A673 (cell line): ENCODE measurements at regions not wholly inside any gene's neighbourhood (a gene's known extent, or its start where the extent isn't known, plus 50 kb on each side); places are given as distances from the start of the nearest gene placed in this dataset.

Experiments used
- EZH2 ChIP-seq: fragments of 200-600 bp; sonication (generic); IDR thresholded peaks from 2 replicates; pipeline ENCODE4 v1.6.1; 2017; ENCODE audit warnings: borderline replicate concordance, low read depth, mild to moderate bottlenecking, mixed read lengths, antibody characterized with exemption, low read length; ENCODE audit not compliant: poor library complexity, severe bottlenecking
- TF ChIP-seq, protein P1 (sequence below): fragments of 300-800, 200-600 bp; sonication (generic); conservative IDR thresholded peaks from 2 replicates; pipeline ENCODE4 v1.5.1; 2017; ENCODE audit warnings: low read depth, mild to moderate bottlenecking, antibody characterized with exemption, low read length, moderate library complexity, mixed read lengths

DNA sequence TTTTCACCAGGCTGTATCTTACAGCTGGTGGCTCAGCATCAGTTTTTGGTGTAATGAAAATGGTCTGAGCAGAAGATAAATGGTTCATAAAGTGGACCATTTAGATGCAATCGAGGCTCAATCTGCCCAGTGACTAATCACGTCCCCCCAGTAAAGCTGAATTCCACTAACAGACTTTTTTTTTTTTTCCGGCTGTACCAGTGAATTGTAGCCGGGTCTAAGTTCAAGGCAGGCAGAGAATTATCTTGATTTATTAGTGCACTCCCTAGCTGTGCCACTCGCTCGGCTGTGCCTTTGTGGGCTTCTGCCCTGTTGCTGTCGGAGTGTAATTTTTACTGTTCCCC, 215.1 kb upstream of the POU3F3 start:
- TF ChIP-seq, protein P1, sequence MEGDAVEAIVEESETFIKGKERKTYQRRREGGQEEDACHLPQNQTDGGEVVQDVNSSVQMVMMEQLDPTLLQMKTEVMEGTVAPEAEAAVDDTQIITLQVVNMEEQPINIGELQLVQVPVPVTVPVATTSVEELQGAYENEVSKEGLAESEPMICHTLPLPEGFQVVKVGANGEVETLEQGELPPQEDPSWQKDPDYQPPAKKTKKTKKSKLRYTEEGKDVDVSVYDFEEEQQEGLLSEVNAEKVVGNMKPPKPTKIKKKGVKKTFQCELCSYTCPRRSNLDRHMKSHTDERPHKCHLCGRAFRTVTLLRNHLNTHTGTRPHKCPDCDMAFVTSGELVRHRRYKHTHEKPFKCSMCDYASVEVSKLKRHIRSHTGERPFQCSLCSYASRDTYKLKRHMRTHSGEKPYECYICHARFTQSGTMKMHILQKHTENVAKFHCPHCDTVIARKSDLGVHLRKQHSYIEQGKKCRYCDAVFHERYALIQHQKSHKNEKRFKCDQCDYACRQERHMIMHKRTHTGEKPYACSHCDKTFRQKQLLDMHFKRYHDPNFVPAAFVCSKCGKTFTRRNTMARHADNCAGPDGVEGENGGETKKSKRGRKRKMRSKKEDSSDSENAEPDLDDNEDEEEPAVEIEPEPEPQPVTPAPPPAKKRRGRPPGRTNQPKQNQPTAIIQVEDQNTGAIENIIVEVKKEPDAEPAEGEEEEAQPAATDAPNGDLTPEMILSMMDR, result no peak
- no peak for TF ChIP-seq EZH2
